Keratinocyte (primary cell): ENCODE measurements at regions not wholly inside any gene's neighbourhood (a gene's known extent, or its start where the extent isn't known, plus 50 kb on each side); places are given as distances from the start of the nearest gene placed in this dataset.

Source experiments
- DNase-seq: peaks from one replicate; pipeline ENCODE4 v3.0.0-alpha.2; 2011; ENCODE audit warnings: low read depth, missing footprints, low spot score
- FAIRE-seq: peaks from 2 replicates; lab custom pipeline; 2011; peaks lifted over from hg19 to GRCh38; lab: Jason Lieb, UNC
- H2AFZ ChIP-seq: 2 replicates; pipeline ENCODE4 v1.6.0; 2012; ENCODE audit warnings: low read length, control low read depth, inconsistent platforms; ENCODE audit not compliant: control insufficient read depth
- H3K27ac ChIP-seq: 2 replicates; pipeline ENCODE4 v1.5.1; 2011; ENCODE audit warnings: low read length; ENCODE audit not compliant: control insufficient read depth, insufficient read depth
- H3K27me3 ChIP-seq: 3 replicates; pipeline ENCODE4 v1.6.0; 2011; ENCODE audit warnings: low read length; ENCODE audit not compliant: control insufficient read depth, insufficient read depth; ENCODE audit errors: extremely low read depth
- H3K36me3 ChIP-seq, 2 experiments: 2 replicates in 1 of 2; 3 replicates in 1 of 2; pipeline ENCODE4 v1.5.1; 2011; ENCODE audit warnings: low read length in 2 of 2, mild to moderate bottlenecking in 1 of 2; ENCODE audit not compliant: control insufficient read depth in 2 of 2, insufficient read depth in 2 of 2; ENCODE audit errors: extremely low read depth in 1 of 2
- H3K4me1 ChIP-seq: 3 replicates; pipeline ENCODE4 v1.5.1; 2011; ENCODE audit warnings: low read length; ENCODE audit not compliant: control insufficient read depth, insufficient read depth; ENCODE audit errors: extremely low read depth
- H3K4me2 ChIP-seq: 3 replicates; pipeline ENCODE4 v1.6.0; 2011; ENCODE audit warnings: low read depth, low read length; ENCODE audit not compliant: control insufficient read depth, insufficient read depth; ENCODE audit errors: extremely low read depth
- H3K4me3 ChIP-seq, 3 experiments: fragments of 200-600 bp in 1 of 3; sonication (generic) in 1 of 3; 2 replicates in 2 of 3; 3 replicates in 1 of 3; pipeline ENCODE4 v1.5.1; 2011 to 2016; ENCODE audit warnings: low read length in 3 of 3, mild to moderate bottlenecking in 3 of 3, control low read depth in 2 of 3, inconsistent platforms in 1 of 3, low read depth in 1 of 3, mixed read lengths in 1 of 3, mixed run types in 1 of 3, moderate library complexity in 1 of 3; ENCODE audit not compliant: control insufficient read depth in 2 of 3, insufficient read depth in 2 of 3; ENCODE audit errors: extremely low read depth in 1 of 3
- H3K79me2 ChIP-seq: 2 replicates; pipeline ENCODE4 v1.6.0; 2012; ENCODE audit warnings: low read length; ENCODE audit not compliant: control insufficient read depth, insufficient read depth
- H3K9ac ChIP-seq: 3 replicates; pipeline ENCODE4 v1.6.0; 2011; ENCODE audit warnings: low read length; ENCODE audit not compliant: control insufficient read depth, insufficient read depth; ENCODE audit errors: extremely low read depth
- H3K9me1 ChIP-seq: 3 replicates; pipeline ENCODE4 v1.6.0; 2011; ENCODE audit warnings: low read length; ENCODE audit not compliant: control insufficient read depth, insufficient read depth; ENCODE audit errors: extremely low read depth
- H3K9me3 ChIP-seq: 2 replicates; pipeline ENCODE4 v1.5.1; 2012; ENCODE audit warnings: low read depth, low read length; ENCODE audit not compliant: control insufficient read depth
- H4K20me1 ChIP-seq: 3 replicates; pipeline ENCODE4 v1.6.0; 2011; ENCODE audit warnings: low read length; ENCODE audit not compliant: control insufficient read depth, insufficient read depth; ENCODE audit errors: extremely low read depth
- EZH2 ChIP-seq: IDR thresholded peaks from one replicate; pipeline ENCODE4 v1.6.1; 2012; ENCODE audit warnings: inconsistent platforms, mild to moderate bottlenecking, low read length, moderate library complexity
- dilution Hi-C: fragments of 300-500 bp; cut with MboI; formaldehyde crosslinking; loops from one replicate; pipeline ENCODE4 v1.7.0; 2020; ENCODE audit warnings: low sequenced_read_pairs; ENCODE audit not compliant: extremely low pct_ligation_motif_present
- TF ChIP-seq, protein P1 (sequence below), 3 experiments: IDR thresholded peaks in 1 of 3; conservative IDR thresholded peaks in 1 of 3; optimal IDR thresholded peaks in 1 of 3; 2 replicates in 2 of 3; 3 replicates in 1 of 3; pipeline versions ENCODE3 to v1.5.1; 2011; ENCODE audit warnings: low read length in 3 of 3, mild to moderate bottlenecking in 3 of 3, moderate library complexity in 2 of 3, control low read depth in 1 of 3, inconsistent platforms in 1 of 3; ENCODE audit not compliant: insufficient read depth in 2 of 3; ENCODE audit errors: extremely low read depth in 1 of 3

DNA sequence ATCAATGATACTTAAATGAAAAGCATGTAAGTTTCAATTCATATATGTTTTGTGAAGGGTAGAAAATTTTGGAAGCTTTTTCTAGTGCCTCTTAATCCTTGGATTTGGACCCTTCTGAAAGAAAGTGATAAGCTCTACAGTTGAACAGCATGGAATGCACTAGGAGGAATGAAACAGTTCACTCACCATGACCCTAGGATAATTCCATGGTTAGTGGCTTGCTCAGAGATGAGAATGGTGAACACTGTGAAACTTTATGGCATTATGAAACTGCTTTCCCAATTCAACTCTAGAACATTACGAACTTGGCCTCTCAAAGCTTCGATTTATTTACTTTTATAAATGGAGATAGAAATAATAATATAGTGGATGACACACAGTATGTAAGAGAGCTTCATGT is 88.9 kb upstream of the FAT4 start:
- H3K4me3 ChIP-seq: no peak overlapping the region
- no peaks in the 10 kb centered on the region for H3K36me3 ChIP-seq
- H3K4me2 ChIP-seq: no peak overlapping the region
- H4K20me1 ChIP-seq: no peaks in the 10 kb centered on the region
- TF ChIP-seq, protein P1, sequence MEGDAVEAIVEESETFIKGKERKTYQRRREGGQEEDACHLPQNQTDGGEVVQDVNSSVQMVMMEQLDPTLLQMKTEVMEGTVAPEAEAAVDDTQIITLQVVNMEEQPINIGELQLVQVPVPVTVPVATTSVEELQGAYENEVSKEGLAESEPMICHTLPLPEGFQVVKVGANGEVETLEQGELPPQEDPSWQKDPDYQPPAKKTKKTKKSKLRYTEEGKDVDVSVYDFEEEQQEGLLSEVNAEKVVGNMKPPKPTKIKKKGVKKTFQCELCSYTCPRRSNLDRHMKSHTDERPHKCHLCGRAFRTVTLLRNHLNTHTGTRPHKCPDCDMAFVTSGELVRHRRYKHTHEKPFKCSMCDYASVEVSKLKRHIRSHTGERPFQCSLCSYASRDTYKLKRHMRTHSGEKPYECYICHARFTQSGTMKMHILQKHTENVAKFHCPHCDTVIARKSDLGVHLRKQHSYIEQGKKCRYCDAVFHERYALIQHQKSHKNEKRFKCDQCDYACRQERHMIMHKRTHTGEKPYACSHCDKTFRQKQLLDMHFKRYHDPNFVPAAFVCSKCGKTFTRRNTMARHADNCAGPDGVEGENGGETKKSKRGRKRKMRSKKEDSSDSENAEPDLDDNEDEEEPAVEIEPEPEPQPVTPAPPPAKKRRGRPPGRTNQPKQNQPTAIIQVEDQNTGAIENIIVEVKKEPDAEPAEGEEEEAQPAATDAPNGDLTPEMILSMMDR (optimal IDR thresholded peaks at IDR 0.05 in 1 of 3, IDR thresholded peaks at IDR 0.05 in 1 of 3, conservative IDR thresholded peaks at IDR 0.05 in 1 of 3; ENCODE audit: extremely low read depth in 1 of 3, insufficient read depth in 2 of 3, low read length in 3 of 3): no peak
- no peak for TF ChIP-seq EZH2
- H3K9me3 ChIP-seq: no peaks in the 10 kb centered on the region
- H3K9me1 ChIP-seq: no peaks in the 10 kb centered on the region
- dilution Hi-C loops: no loop called here
- H3K79me2 ChIP-seq: no peaks in the 10 kb centered on the region
- no peaks in the 10 kb centered on the region for H3K4me1 ChIP-seq
- H3K27me3 ChIP-seq: no peaks in the 10 kb centered on the region
- DNase-seq (no peak), FAIRE-seq (no peak)
- no peak overlapping the region for H3K9ac ChIP-seq
- H3K27ac ChIP-seq: no peak overlapping the region
- H2AFZ ChIP-seq: no peak overlapping the region

DNA sequence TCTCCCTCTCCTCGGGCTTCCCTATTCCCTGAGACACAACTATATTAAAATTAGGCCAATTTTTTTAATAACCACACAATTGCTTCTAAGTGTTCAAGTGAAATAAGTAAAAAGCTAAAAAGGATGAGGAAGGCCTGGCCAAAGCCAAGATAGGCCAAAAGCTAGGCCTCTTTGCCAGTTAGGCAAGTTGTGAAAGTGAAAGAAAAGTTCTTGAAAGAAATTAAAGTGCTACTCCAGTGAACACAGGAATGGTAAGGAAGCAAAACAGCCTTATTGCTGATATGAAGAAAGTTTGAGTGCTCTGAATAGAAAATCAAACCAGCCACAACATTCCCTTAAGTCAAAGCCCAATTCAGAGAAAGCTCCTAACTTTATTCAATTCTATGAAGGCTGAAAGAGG is 114.2 kb upstream of the FAT4 start:
- Histone ChIP-seq H2AFZ (no peak overlapping the region), H3K4me3 (no peak overlapping the region), H3K4me2 (no peak overlapping the region), H3K27ac (no peak overlapping the region), H3K36me3 (no peaks in the 10 kb centered on the region), H3K4me1 (peaks cover 6% of the 10 kb centered on the region), H3K9ac (no peak overlapping the region), H3K9me1 (no peaks in the 10 kb centered on the region), H3K27me3 (no peaks in the 10 kb centered on the region), H4K20me1 (no peaks in the 10 kb centered on the region), H3K9me3 (no peaks in the 10 kb centered on the region), H3K79me2 (no peaks in the 10 kb centered on the region)
- FAIRE-seq: no peak
- DNase-seq: no peak
- dilution Hi-C loops: no loop called here
- TF ChIP-seq, protein P1 (optimal IDR thresholded peaks at IDR 0.05 in 1 of 3, IDR thresholded peaks at IDR 0.05 in 1 of 3, conservative IDR thresholded peaks at IDR 0.05 in 1 of 3; ENCODE audit: extremely low read depth in 1 of 3, insufficient read depth in 2 of 3, low read length in 3 of 3): no peak
- TF ChIP-seq EZH2: no peak
